OCI-LY3 (cell line): ENCODE measurements at regions not wholly inside any gene's neighbourhood (a gene's known extent, or its start where the extent isn't known, plus 50 kb on each side); places are given as distances from the start of the nearest gene placed in this dataset.

ENCODE experiments used
- H2AFZ ChIP-seq: fragments of 200-600, 300-600 bp; shearing (Covaris generic); 2 replicates; pipeline ENCODE4 v1.6.0; 2014; ENCODE audit warnings: antibody characterized with exemption, low read depth, low read length
- H3K27ac ChIP-seq: fragments of 200-600, 300-600 bp; sonication (generic); 2 replicates; pipeline ENCODE4 v1.5.1; 2014; ENCODE audit warnings: mild to moderate bottlenecking, low read length, moderate library complexity, mixed read lengths
- H3K27me3 ChIP-seq: fragments of 200-600, 300-600 bp; sonication (generic); 2 replicates; pipeline ENCODE4 v1.6.1; 2014; ENCODE audit warnings: low read depth, low read length, mixed read lengths
- H3K36me3 ChIP-seq: fragments of 200-600, 300-600 bp; sonication (generic); replicated peaks from 2 replicates; pipeline ENCODE3; 2014; ENCODE audit warnings: low read depth, low read length, mixed read lengths
- H3K4me1 ChIP-seq: fragments of 300-600, 200-600 bp; sonication (generic); 2 replicates; pipeline ENCODE4 v1.6.1; 2014; ENCODE audit warnings: low read length, mixed read lengths
- H3K4me2 ChIP-seq: fragments of 200-600, 300-600 bp; sonication (generic); 2 replicates; pipeline ENCODE4 v1.6.1; 2014; ENCODE audit warnings: low read length, mixed read lengths
- H3K4me3 ChIP-seq: fragments of 300-600, 200-600 bp; sonication (generic); 2 replicates; pipeline ENCODE4 v1.5.1; 2014; ENCODE audit warnings: antibody characterized with exemption, mild to moderate bottlenecking, low read length, moderate library complexity
- H3K79me2 ChIP-seq: fragments of 300-600, 200-600 bp; shearing (Covaris generic); 2 replicates; pipeline ENCODE4 v1.6.1; 2014; ENCODE audit warnings: mild to moderate bottlenecking, low read length, mixed read lengths
- H3K9ac ChIP-seq: fragments of 300-600, 200-600 bp; shearing (Covaris generic); 2 replicates; pipeline ENCODE4 v1.6.0; 2014; ENCODE audit warnings: mild to moderate bottlenecking, low read length, moderate library complexity
- H3K9me3 ChIP-seq: fragments of 200-600, 300-600 bp; shearing (Covaris generic); 2 replicates; pipeline ENCODE4 v1.6.1; 2014; ENCODE audit warnings: low read length, mixed read lengths; ENCODE audit not compliant: insufficient read depth
- H4K20me1 ChIP-seq: fragments of 200-600, 300-600 bp; sonication (generic); 2 replicates; pipeline ENCODE4 v1.6.1; 2016; ENCODE audit warnings: low read length, mixed read lengths; ENCODE audit not compliant: insufficient read depth
- CTCF ChIP-seq: fragments of 200-600, 300-600 bp; sonication (generic); IDR thresholded peaks from 2 replicates; pipeline ENCODE4 v1.5.1; 2014; ENCODE audit warnings: antibody characterized with exemption, low read length, low read depth
- EZH2phosphoT487 ChIP-seq: fragments of 200-600 bp; shearing (Covaris generic); IDR thresholded peaks from 2 replicates; pipeline ENCODE4 v1.6.1; 2018; ENCODE audit warnings: antibody characterized with exemption, mixed run types, low read depth

DNA sequence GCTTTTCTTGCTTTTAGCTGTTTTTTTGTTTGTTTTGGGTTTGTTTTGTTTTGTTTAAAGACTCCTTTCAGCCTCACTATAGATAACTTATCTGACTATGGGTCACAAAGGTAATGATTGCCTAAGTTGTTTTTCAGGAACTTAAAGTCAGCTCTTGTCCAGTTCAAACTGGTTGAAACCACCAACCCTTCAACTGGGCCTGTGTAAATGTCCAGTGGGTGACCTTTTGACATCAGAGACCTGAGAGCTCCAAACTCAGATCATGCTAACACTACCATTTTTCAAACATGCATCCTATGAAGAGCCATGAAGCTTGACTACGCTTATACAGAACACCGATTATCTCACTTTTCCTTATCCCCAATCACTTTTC lies 144.6 kb upstream of the RMP24 start:
- Histone ChIP-seq H3K4me3 (no peak overlapping the region), H3K27me3 (no peaks in the 10 kb centered on the region), H3K79me2 (no peaks in the 10 kb centered on the region), H4K20me1 (no peaks in the 10 kb centered on the region), H3K27ac (no peak overlapping the region), H2AFZ (no peak overlapping the region), H3K4me1 (peaks cover 23% of the 10 kb centered on the region), H3K36me3 (peaks cover 3% of the 10 kb centered on the region), H3K9ac (no peak overlapping the region), H3K4me2 (no peak overlapping the region), H3K9me3 (peaks cover 10% of the 10 kb centered on the region; the same call in 1 of the 2 replicates)
- TF ChIP-seq EZH2phosphoT487 (no peak), CTCF (no peak)

GRCh38 chr18:35828591-35828990 lies 143.9 kb upstream of the RMP24 start:
- Histone ChIP-seq H3K27ac (no peak overlapping the region), H3K4me2 (no peak overlapping the region), H3K36me3 (peaks cover 3% of the 10 kb centered on the region), H3K4me1 (peaks cover 23% of the 10 kb centered on the region), H3K27me3 (no peaks in the 10 kb centered on the region), H3K79me2 (no peaks in the 10 kb centered on the region), H3K4me3 (no peak overlapping the region), H2AFZ (no peak overlapping the region), H3K9me3 (peaks cover 10% of the 10 kb centered on the region; the same call in 1 of the 2 replicates), H3K9ac (no peak overlapping the region), H4K20me1 (no peaks in the 10 kb centered on the region)
- no peak for TF ChIP-seq EZH2phosphoT487
- TF ChIP-seq CTCF, result no peak

DNA sequence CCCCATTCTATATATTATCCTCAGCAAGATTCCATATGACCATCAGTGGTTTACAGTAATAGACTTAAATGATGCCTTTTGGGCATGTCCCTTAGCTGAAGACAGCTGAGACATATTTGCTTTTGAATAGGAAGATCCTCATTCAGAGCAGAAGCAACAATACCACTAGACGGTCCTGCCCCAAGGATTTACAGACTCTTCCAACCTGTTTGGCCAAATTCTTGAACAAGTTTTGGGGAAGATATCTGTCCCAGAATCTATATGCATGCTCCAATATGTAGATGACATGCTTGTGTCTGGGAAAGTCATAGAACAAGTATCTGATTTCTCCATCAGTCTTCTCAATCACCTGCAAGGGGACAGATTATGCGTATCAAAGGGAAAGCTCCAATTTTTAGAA lies 137.1 kb upstream of the RMP24 start:
- peaks cover 49% of the 10 kb centered on the region for H3K4me1 ChIP-seq
- no peaks in the 10 kb centered on the region for H3K27me3 ChIP-seq
- peak overlapping the region; percentile 59 for H3K4me2 ChIP-seq

GRCh38 chr18:35835833-35836232 lies 136.6 kb upstream of the RMP24 start:
- Histone ChIP-seq H3K36me3 (peaks cover 10% of the 10 kb centered on the region), H3K79me2 (no peaks in the 10 kb centered on the region), H3K4me2 (peak overlapping the region; percentile 59), H3K27ac (peak overlapping the region; percentile 83), H2AFZ (no peak overlapping the region; the same call in 1 of the 2 replicates), H4K20me1 (no peaks in the 10 kb centered on the region), H3K9me3 (peaks cover 18% of the 10 kb centered on the region), H3K27me3 (no peaks in the 10 kb centered on the region), H3K4me3 (peak overlapping the region; percentile 51), H3K4me1 (peaks cover 50% of the 10 kb centered on the region), H3K9ac (peak overlapping the region; percentile 44; the same call in 1 of the 2 replicates)
- TF ChIP-seq CTCF (no peak), EZH2phosphoT487 (no peak)

More for the DNA sequence above, 137.1 kb upstream of the RMP24 start:
- TF ChIP-seq CTCF, result no peak
- TF ChIP-seq EZH2phosphoT487, result no peak
- Histone ChIP-seq H3K27ac (peak overlapping the region; percentile 83), H3K4me3 (peak overlapping the region; percentile 51), H3K79me2 (no peaks in the 10 kb centered on the region), H4K20me1 (no peaks in the 10 kb centered on the region), H2AFZ (no peak overlapping the region; the same call in 1 of the 2 replicates), H3K9me3 (peaks cover 14% of the 10 kb centered on the region; the same call in 1 of the 2 replicates), H3K9ac (peak overlapping the region; percentile 44; the same call in 1 of the 2 replicates), H3K36me3 (peaks cover 9% of the 10 kb centered on the region)
